ENCODE measurements at regions not wholly inside any gene's neighbourhood (a gene's known extent, or its start where the extent isn't known, plus 50 kb on each side); places are given as distances from the start of the nearest gene placed in this dataset.

DNA sequence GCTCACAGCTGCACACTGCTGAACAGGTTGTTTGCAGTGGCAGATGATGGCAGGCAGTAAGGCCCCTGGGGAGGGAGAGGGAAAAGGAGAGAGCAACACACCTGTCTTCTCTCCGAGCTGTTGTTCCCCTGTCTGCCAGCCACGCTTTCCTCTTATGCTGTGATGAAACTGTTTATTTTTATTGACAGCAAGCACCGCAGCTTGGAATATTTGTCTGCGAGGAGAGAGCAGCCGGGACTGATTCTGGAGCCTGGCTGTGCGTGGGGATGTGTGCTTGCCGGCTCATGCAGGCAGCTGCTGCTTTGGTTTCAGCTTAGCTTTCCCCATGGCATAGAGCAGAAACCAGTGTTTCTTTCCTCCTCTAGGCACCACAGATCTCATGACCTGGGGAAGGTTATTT, 58.7 kb upstream of the KCNA5 start:
- TF ChIP-seq CTCF (IDR thresholded peaks at IDR 0.05) (no peak), POLR2A (IDR thresholded peaks at IDR 0.05; ENCODE audit: low read depth) (no peak)

All from esophagus muscularis mucosa (tissue), 3 donors.